GM12878 (cell line): ENCODE measurements at regions not wholly inside any gene's neighbourhood (a gene's known extent, or its start where the extent isn't known, plus 50 kb on each side); places are given as distances from the start of the nearest gene placed in this dataset.

ENCODE experiments used
- SMC3 ChIP-seq: IDR thresholded peaks from 2 replicates; pipeline ENCODE4 v1.6.1; 2011; ENCODE audit warnings: low read length, improper control_type of control experiment, borderline replicate concordance
- YY1 ChIP-seq: IDR thresholded peaks from 2 replicates; pipeline ENCODE4 v1.6.1; 2011; ENCODE audit warnings: low read depth, mild to moderate bottlenecking, low read length
- TF ChIP-seq, protein P1 (sequence below), 3 experiments: IDR thresholded peaks in 2 of 3; conservative IDR thresholded peaks in 1 of 3; 2 replicates each; pipeline ENCODE4 v1.5.1; 2011; ENCODE audit warnings: low read depth in 3 of 3, low read length in 3 of 3, mild to moderate bottlenecking in 3 of 3, control low read depth in 2 of 3, moderate library complexity in 2 of 3, inconsistent platforms in 1 of 3, mixed read lengths in 1 of 3; ENCODE audit not compliant: control insufficient read depth in 2 of 3, insufficient read depth in 1 of 3; ENCODE audit errors: extremely low read depth in 1 of 3

GRCh38 chr20:20778676-20779075 is 66.2 kb upstream of the RALGAPA2 start:
- TF ChIP-seq YY1 = no peak
- TF ChIP-seq, protein P1, sequence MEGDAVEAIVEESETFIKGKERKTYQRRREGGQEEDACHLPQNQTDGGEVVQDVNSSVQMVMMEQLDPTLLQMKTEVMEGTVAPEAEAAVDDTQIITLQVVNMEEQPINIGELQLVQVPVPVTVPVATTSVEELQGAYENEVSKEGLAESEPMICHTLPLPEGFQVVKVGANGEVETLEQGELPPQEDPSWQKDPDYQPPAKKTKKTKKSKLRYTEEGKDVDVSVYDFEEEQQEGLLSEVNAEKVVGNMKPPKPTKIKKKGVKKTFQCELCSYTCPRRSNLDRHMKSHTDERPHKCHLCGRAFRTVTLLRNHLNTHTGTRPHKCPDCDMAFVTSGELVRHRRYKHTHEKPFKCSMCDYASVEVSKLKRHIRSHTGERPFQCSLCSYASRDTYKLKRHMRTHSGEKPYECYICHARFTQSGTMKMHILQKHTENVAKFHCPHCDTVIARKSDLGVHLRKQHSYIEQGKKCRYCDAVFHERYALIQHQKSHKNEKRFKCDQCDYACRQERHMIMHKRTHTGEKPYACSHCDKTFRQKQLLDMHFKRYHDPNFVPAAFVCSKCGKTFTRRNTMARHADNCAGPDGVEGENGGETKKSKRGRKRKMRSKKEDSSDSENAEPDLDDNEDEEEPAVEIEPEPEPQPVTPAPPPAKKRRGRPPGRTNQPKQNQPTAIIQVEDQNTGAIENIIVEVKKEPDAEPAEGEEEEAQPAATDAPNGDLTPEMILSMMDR (IDR thresholded peaks at IDR 0.05 in 2 of 3, conservative IDR thresholded peaks at IDR 0.05 in 1 of 3; ENCODE audit: control insufficient read depth in 2 of 3, extremely low read depth in 1 of 3, insufficient read depth in 1 of 3, low read depth in 3 of 3, low read length in 3 of 3) = no peak
- no peak for TF ChIP-seq SMC3
